IMR-90 (cell line): ENCODE measurements at regions not wholly inside any gene's neighbourhood (a gene's known extent, or its start where the extent isn't known, plus 50 kb on each side); places are given as distances from the start of the nearest gene placed in this dataset.

Experiments used
- ATAC-seq: fragments of 200-7000 bp; cut with Tn5 transposase; 2 replicates; pipeline ENCODE4 v1.9.1; 2020; ENCODE audit warnings: low read depth, mild to moderate bottlenecking, moderate library complexity
- BruUV-seq: library from RNA; stranded (reverse); fragments of 400-500 nt; replicated peaks from 2 replicates; lab custom pipeline; 2021; lab: Mats Ljungman, UMichigan
- CTCF ChIA-PET: fragments of 300-600 bp; formaldehyde crosslinking; extraction: SDS; loops from one replicate; lab custom pipeline; 2021; ENCODE audit warnings: antibody characterized with exemption; lab: Yijun Ruan, JAX
- POLR2A ChIA-PET: fragments of 300-600 bp; sonication (Branson Sonifier 250); formaldehyde crosslinking; loops from one replicate; lab custom pipeline; 2022; ENCODE audit warnings: antibody characterized with exemption; ENCODE audit not compliant: unreplicated experiment; lab: Charles Lee
- DNase-seq: peaks from one replicate; pipeline ENCODE4 v3.0.0; 2013
- H2AFZ ChIP-seq: replicated peaks from 2 replicates; pipeline ENCODE3; 2013; ENCODE audit warnings: low read length, mild to moderate bottlenecking; ENCODE audit not compliant: poor library complexity
- H2AK5ac ChIP-seq: 2 replicates; pipeline ENCODE4 v1.6.1; 2013; ENCODE audit warnings: low read depth, low read length, inconsistent platforms
- H2AK9ac ChIP-seq: replicated peaks from 2 replicates; pipeline ENCODE3; 2013; ENCODE audit warnings: mild to moderate bottlenecking, low read depth, low read length, moderate library complexity; ENCODE audit not compliant: poor library complexity
- H2BK120ac ChIP-seq: 2 replicates; pipeline ENCODE4 v1.6.1; 2013; ENCODE audit warnings: low read depth, low read length, inconsistent platforms
- H2BK15ac ChIP-seq: 3 replicates; pipeline ENCODE4 v1.6.1; 2013; ENCODE audit warnings: low read depth, low read length, inconsistent platforms
- H2BK20ac ChIP-seq: 2 replicates; pipeline ENCODE4 v1.6.1; 2013; ENCODE audit warnings: low read depth, mild to moderate bottlenecking, inconsistent platforms, low read length, moderate library complexity
- H2BK5ac ChIP-seq: 2 replicates; pipeline ENCODE4 v1.6.1; 2013; ENCODE audit warnings: mild to moderate bottlenecking, low read depth, low read length, inconsistent platforms; ENCODE audit not compliant: poor library complexity, severe bottlenecking
- H3K14ac ChIP-seq: replicated peaks from 2 replicates; pipeline ENCODE4 v1.6.1; 2013; ENCODE audit warnings: low read depth, low read length, inconsistent platforms
- H3K18ac ChIP-seq: 2 replicates; pipeline ENCODE4 v1.6.1; 2013; ENCODE audit warnings: low read depth, low read length, control low read depth
- H3K23ac ChIP-seq: 2 replicates; pipeline ENCODE4 v1.6.1; 2013; ENCODE audit warnings: low read depth, low read length, inconsistent platforms
- H3K27ac ChIP-seq: 2 replicates; pipeline ENCODE4 v1.5.1; 2013; ENCODE audit warnings: mild to moderate bottlenecking, control low read depth, low read length; ENCODE audit not compliant: insufficient read depth
- H3K27me3 ChIP-seq: 2 replicates; pipeline ENCODE4 v1.6.1; 2013; ENCODE audit warnings: low read length; ENCODE audit not compliant: control insufficient read depth, insufficient read depth
- H3K36me3 ChIP-seq: 2 replicates; pipeline ENCODE4 v1.6.1; 2013; ENCODE audit warnings: low read length, mixed read lengths; ENCODE audit not compliant: control insufficient read depth, insufficient read depth
- H3K4ac ChIP-seq: 2 replicates; pipeline ENCODE4 v1.6.1; 2013; ENCODE audit warnings: low read depth, low read length, inconsistent platforms
- H3K4me1 ChIP-seq: 2 replicates; pipeline ENCODE4 v1.6.1; 2013; ENCODE audit warnings: low read length, mixed read lengths; ENCODE audit not compliant: control insufficient read depth, insufficient read depth
- H3K4me2 ChIP-seq: 2 replicates; pipeline ENCODE4 v1.6.1; 2013; ENCODE audit warnings: low read depth, mild to moderate bottlenecking, control low read depth, low read length, moderate library complexity
- H3K4me3 ChIP-seq: 2 replicates; pipeline ENCODE4 v1.5.1; 2013; ENCODE audit warnings: low read depth, mild to moderate bottlenecking, control low read depth, low read length, moderate library complexity; ENCODE audit not compliant: insufficient read depth
- H3K56ac ChIP-seq: 2 replicates; pipeline ENCODE4 v1.6.1; 2013; ENCODE audit warnings: low read length, inconsistent platforms; ENCODE audit not compliant: insufficient read depth; ENCODE audit errors: extremely low read depth
- H3K79me1 ChIP-seq, 2 experiments: 2 replicates each; pipeline ENCODE4 v1.6.1; 2013; ENCODE audit warnings: low read length in 2 of 2, inconsistent platforms in 1 of 2, low read depth in 1 of 2
- H3K9ac ChIP-seq: 2 replicates; pipeline ENCODE4 v1.6.1; 2013; ENCODE audit warnings: low read depth, low read length, control low read depth
- H3K9me1 ChIP-seq: 2 replicates; pipeline ENCODE4 v1.6.1; 2013; ENCODE audit warnings: low read length, inconsistent platforms; ENCODE audit not compliant: insufficient read depth
- H3K9me3 ChIP-seq: 2 replicates; pipeline ENCODE4 v1.6.1; 2013; ENCODE audit warnings: low read length; ENCODE audit not compliant: control insufficient read depth, insufficient read depth
- H4K20me1 ChIP-seq: 2 replicates; pipeline ENCODE4 v1.6.1; 2013; ENCODE audit warnings: low read length, inconsistent platforms; ENCODE audit not compliant: insufficient read depth
- H4K5ac ChIP-seq: 2 replicates; pipeline ENCODE4 v1.6.1; 2013; ENCODE audit warnings: mild to moderate bottlenecking, low read depth, low read length, control low read depth
- H4K8ac ChIP-seq, 2 experiments: 2 replicates each; pipeline ENCODE4 v1.6.1; 2013; ENCODE audit warnings: low read depth in 2 of 2, low read length in 2 of 2, control low read depth in 1 of 2, inconsistent platforms in 1 of 2
- H4K91ac ChIP-seq: 2 replicates; pipeline ENCODE4 v1.6.1; 2013; ENCODE audit warnings: low read depth, low read length, inconsistent platforms; ENCODE audit not compliant: insufficient read depth
- BHLHE40 ChIP-seq: fragments of 150-350 bp; IDR thresholded peaks from 2 replicates; pipeline ENCODE4 v1.6.1; 2016; ENCODE audit warnings: mild to moderate bottlenecking, low read depth, low read length
- CEBPB ChIP-seq: IDR thresholded peaks from 2 replicates; pipeline ENCODE4 v1.6.1; 2012; ENCODE audit warnings: low read depth, low read length, improper control_type of control experiment
- CHD1 ChIP-seq: IDR thresholded peaks from 2 replicates; pipeline ENCODE4 v1.6.1; 2012; ENCODE audit warnings: low read depth, low read length, improper control_type of control experiment
- ELK1 ChIP-seq: fragments of 150-350 bp; IDR thresholded peaks from 2 replicates; pipeline ENCODE4 v1.6.1; 2016; ENCODE audit warnings: low read depth, mild to moderate bottlenecking, low read length, moderate library complexity, borderline replicate concordance
- MAFK ChIP-seq: IDR thresholded peaks from 2 replicates; pipeline ENCODE4 v1.6.1; 2012; ENCODE audit warnings: low read depth, low read length, improper control_type of control experiment
- MAZ ChIP-seq: IDR thresholded peaks from 2 replicates; pipeline ENCODE4 v1.6.1; 2012; ENCODE audit warnings: low read depth, mild to moderate bottlenecking, low read length, improper control_type of control experiment, moderate library complexity, borderline replicate concordance
- NFE2L2 ChIP-seq: fragments of 150-350 bp; IDR thresholded peaks from 2 replicates; pipeline ENCODE4 v1.6.1; 2016; ENCODE audit warnings: low read depth, mild to moderate bottlenecking, low read length
- POLR2A ChIP-seq: IDR thresholded peaks from 2 replicates; pipeline ENCODE4 v1.6.1; 2012; ENCODE audit warnings: mild to moderate bottlenecking, low read depth, low read length
- RCOR1 ChIP-seq: IDR thresholded peaks from 2 replicates; pipeline ENCODE4 v1.6.1; 2012; ENCODE audit warnings: mild to moderate bottlenecking, low read length, improper control_type of control experiment; ENCODE audit not compliant: insufficient replicate concordance
- RFX5 ChIP-seq: IDR thresholded peaks from 2 replicates; pipeline ENCODE4 v1.8.0; 2012; ENCODE audit warnings: low read depth, mild to moderate bottlenecking, low read length, moderate library complexity
- SMC3 ChIP-seq: fragments of 150-350 bp; IDR thresholded peaks from 2 replicates; pipeline ENCODE4 v1.6.1; 2016; ENCODE audit warnings: low read depth, mild to moderate bottlenecking, antibody characterized with exemption, low read length, moderate library complexity
- USF2 ChIP-seq: fragments of 150-350 bp; IDR thresholded peaks from 2 replicates; pipeline ENCODE4 v1.6.1; 2017; ENCODE audit warnings: mild to moderate bottlenecking, antibody characterized with exemption, low read length, low read depth
- WGBS, 2 experiments: methylation state at CpG; one replicate each; pipeline versions ENCODE4 v1.1.5 to v1.1.7; 2013; ENCODE audit warnings: missing lambda C conversion rate in 2 of 2; ENCODE audit not compliant: insufficient read length in 1 of 2; ENCODE audit errors: extremely low coverage in 2 of 2; 5-methylcytosine and 5-hydroxymethylcytosine counted together
- dilution Hi-C: fragments of 300-500 bp; cut with HindIII; formaldehyde crosslinking; loops from one replicate; pipeline ENCODE4 v1.14.3; 2018; ENCODE audit warnings: low sequenced_read_pairs; ENCODE audit not compliant: unreplicated experiment
- in situ Hi-C: fragments of 300-500 bp; cut with MboI; formaldehyde crosslinking; loops from 3 replicates; pipeline ENCODE4 v1.14.3; 2019; ENCODE audit warnings: low sequenced_read_pairs, inconsistent platforms, mixed read lengths
- intact Hi-C: fragments of 100-400 bp; cut with micrococcal nuclease; formaldehyde crosslinking; loops from 2 replicates; pipeline ENCODE4 v1.10.0; 2022

DNA sequence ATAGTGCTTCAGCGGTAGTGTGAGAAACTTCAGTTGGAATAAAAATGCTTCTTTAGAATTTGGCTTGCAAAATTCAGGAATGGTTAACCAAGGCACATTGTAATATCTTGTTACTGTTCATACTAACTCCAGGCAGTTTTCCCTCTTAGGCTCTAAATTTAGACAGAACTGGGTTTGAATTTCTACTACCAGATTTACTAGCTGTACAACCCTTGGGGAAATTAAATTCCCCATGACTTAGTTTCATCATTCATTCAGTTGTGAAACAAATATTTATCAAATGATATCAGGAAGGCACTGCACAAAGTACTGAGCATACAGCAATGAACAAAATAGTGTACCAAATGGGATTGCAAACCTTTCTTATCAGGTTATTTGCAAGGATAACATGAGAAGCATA is 135.0 kb upstream of the IL15 start:
- WGBS, 2 experiments = no CpG with 5 or more reads among the region's 1 CpG
- H3K9ac ChIP-seq = no peak overlapping the region
- CTCF ChIA-PET = no interaction called here

More for the DNA sequence above, 135.0 kb upstream of the IL15 start:
- Histone ChIP-seq H3K27ac (no peak overlapping the region), H3K14ac (no peak overlapping the region), H4K8ac (no peak overlapping the region), H4K91ac (no peak overlapping the region), H3K79me1 (no peaks in the 10 kb centered on the region), H4K20me1 (no peaks in the 10 kb centered on the region), H2BK5ac (no peak overlapping the region), H3K56ac (no peak overlapping the region), H3K23ac (no peak overlapping the region), H2BK120ac (no peak overlapping the region), H2BK15ac (no peak overlapping the region), H3K36me3 (no peaks in the 10 kb centered on the region), H3K4ac (no peak overlapping the region), H2AK5ac (no peak overlapping the region), H3K27me3 (no peaks in the 10 kb centered on the region), H2BK20ac (no peak overlapping the region), H3K4me1 (no peaks in the 10 kb centered on the region), H3K4me2 (no peak overlapping the region), H3K9me3 (no peaks in the 10 kb centered on the region), H3K9me1 (no peaks in the 10 kb centered on the region), H4K5ac (no peak overlapping the region), H2AK9ac (no peak overlapping the region), H3K4me3 (no peak overlapping the region), H3K18ac (no peak overlapping the region), H2AFZ (no peak overlapping the region)
- ATAC-seq (peak; percentile 59), DNase-seq (peak; percentile 17)
- no TSS peak for BruUV-seq
- TF ChIP-seq USF2 (no peak), MAFK (no peak), ELK1 (no peak), RCOR1 (no peak), POLR2A (no peak), CEBPB (no peak), SMC3 (no peak), NFE2L2 (no peak), MAZ (no peak), CHD1 (no peak), RFX5 (no peak), BHLHE40 (no peak)
- intact Hi-C loops (no loop called here), dilution Hi-C loops (no loop called here), in situ Hi-C loops (no loop called here)
- POLR2A ChIA-PET = no interaction called here
